ENCODE measurements at regions not wholly inside any gene's neighbourhood (a gene's known extent, or its start where the extent isn't known, plus 50 kb on each side); places are given as distances from the start of the nearest gene placed in this dataset.

DNA sequence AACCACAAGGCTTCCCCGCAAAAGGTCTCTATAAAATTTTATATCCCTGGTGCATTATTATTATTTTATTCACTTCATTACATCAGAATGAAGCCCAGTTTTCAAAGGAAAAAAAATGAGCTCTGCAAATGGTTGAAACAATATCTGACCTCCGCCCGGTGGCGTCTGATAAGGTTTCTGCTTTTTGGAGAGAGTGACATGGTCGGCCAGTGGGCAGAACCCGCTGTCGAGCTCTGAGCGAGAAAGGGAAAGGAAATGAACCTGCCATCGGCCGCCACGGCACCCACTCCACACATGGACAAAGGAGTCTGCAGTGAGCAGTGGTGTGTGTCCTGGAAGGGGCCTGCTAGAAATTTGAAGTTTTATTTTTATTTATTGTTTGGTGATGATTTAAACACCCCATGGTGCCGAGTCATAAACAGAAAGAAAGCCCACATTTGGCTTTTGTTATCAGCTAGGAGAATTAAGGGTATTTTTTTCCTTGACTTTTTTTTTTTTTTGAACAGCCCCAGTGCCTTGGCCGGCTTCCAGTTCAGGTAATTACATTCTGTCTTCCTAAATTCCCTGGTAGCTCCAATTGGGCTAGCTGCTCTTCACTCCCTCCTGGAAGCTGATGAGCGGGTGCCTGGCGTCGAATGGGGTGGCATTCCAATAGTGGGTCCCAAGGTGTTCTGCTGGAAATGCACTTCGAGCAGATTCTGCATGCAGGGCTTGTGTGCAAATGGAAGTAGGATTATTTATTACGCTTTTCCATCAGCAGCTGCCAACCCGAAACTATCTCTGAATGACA is 149.4 kb upstream of the MKI67 start:
- H3K4me1 ChIP-seq (ENCODE audit: control insufficient read depth in 1 of 2, insufficient read depth in 1 of 2, low read depth in 1 of 2, low read length in 1 of 2), result no peaks in the 10 kb centered on the region
- H3K27me3 ChIP-seq, result peaks cover 81% of the 10 kb centered on the region
- no peak overlapping the region for H3K27ac ChIP-seq
- H3K36me3 ChIP-seq, result no peaks in the 10 kb centered on the region
- H3K4me3 ChIP-seq (ENCODE audit: low read depth in 1 of 2, low read length in 1 of 2), result no peak overlapping the region
- no peaks in the 10 kb centered on the region for H3K9me3 ChIP-seq
- TF ChIP-seq CTCF (IDR thresholded peaks at IDR 0.05), result no peak

GRCh38 chr10:128277267-128277840 is 151.1 kb upstream of the MKI67 start:
- Histone ChIP-seq H3K27me3 (peaks cover 83% of the 10 kb centered on the region), H3K4me3 (ENCODE audit: low read depth in 1 of 2, low read length in 1 of 2) (no peak overlapping the region), H3K36me3 (no peaks in the 10 kb centered on the region), H3K4me1 (ENCODE audit: control insufficient read depth in 1 of 2, insufficient read depth in 1 of 2, low read depth in 1 of 2, low read length in 1 of 2) (no peaks in the 10 kb centered on the region), H3K9me3 (no peaks in the 10 kb centered on the region), H3K27ac (no peak overlapping the region)
- no peak for TF ChIP-seq CTCF (IDR thresholded peaks at IDR 0.05)

DNA sequence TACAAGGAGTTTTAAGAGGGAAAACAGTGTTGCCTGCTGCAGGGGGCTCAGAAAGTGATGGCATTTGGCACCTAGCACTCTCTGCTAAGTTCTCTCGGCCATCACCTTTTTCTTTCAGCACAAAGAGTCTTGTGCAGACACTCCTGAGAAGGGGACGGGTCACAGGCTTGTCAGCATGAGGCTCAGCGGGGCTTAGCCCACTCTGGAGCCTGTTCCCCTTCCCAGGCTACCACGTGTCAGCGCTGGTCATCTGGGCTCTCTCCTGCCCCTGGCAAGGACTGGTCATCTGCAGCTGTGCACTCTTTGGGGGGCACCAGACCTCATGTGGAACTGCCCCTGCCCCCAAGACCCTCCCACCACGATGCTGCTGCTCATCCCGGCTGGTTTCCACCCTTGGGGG is 152.1 kb upstream of the MKI67 start:
- H3K36me3 ChIP-seq, result no peaks in the 10 kb centered on the region
- no peaks in the 10 kb centered on the region for H3K9me3 ChIP-seq
- H3K27ac ChIP-seq, result no peak overlapping the region
- no peak for TF ChIP-seq CTCF (IDR thresholded peaks at IDR 0.05)
- no peak overlapping the region for H3K4me3 ChIP-seq (ENCODE audit: low read depth in 1 of 2, low read length in 1 of 2)
- peaks cover 73% of the 10 kb centered on the region for H3K27me3 ChIP-seq
- no peaks in the 10 kb centered on the region for H3K4me1 ChIP-seq (ENCODE audit: control insufficient read depth in 1 of 2, insufficient read depth in 1 of 2, low read depth in 1 of 2, low read length in 1 of 2)

- no peak overlapping the region for H3K4me3 ChIP-seq (ENCODE audit: low read depth in 1 of 2, low read length in 1 of 2)
- H3K27me3 ChIP-seq, result peaks cover 70% of the 10 kb centered on the region
- TF ChIP-seq CTCF (IDR thresholded peaks at IDR 0.05), result no peak
- H3K27ac ChIP-seq, result no peak overlapping the region
- no peaks in the 10 kb centered on the region for H3K36me3 ChIP-seq
- H3K9me3 ChIP-seq, result no peaks in the 10 kb centered on the region
- no peaks in the 10 kb centered on the region for H3K4me1 ChIP-seq (ENCODE audit: control insufficient read depth in 1 of 2, insufficient read depth in 1 of 2, low read depth in 1 of 2, low read length in 1 of 2)
These were observed 154.0 kb upstream of the MKI67 start for GRCh38 chr10:128280271-128280670.

GRCh38 chr10:128281343-128281742 is 155.1 kb upstream of the MKI67 start:
- no peak overlapping the region for H3K27ac ChIP-seq
- TF ChIP-seq CTCF (IDR thresholded peaks at IDR 0.05), result no peak
- peaks cover 70% of the 10 kb centered on the region for H3K27me3 ChIP-seq
- no peaks in the 10 kb centered on the region for H3K9me3 ChIP-seq
- H3K36me3 ChIP-seq, result no peaks in the 10 kb centered on the region
- no peak overlapping the region for H3K4me3 ChIP-seq (ENCODE audit: low read depth in 1 of 2, low read length in 1 of 2)
- H3K4me1 ChIP-seq (ENCODE audit: control insufficient read depth in 1 of 2, insufficient read depth in 1 of 2, low read depth in 1 of 2, low read length in 1 of 2), result no peaks in the 10 kb centered on the region
